NCI-H2107 (cell line): ENCODE measurements at regions not wholly inside any gene's neighbourhood (a gene's known extent, or its start where the extent isn't known, plus 50 kb on each side); places are given as distances from the start of the nearest gene placed in this dataset.
"Not testable (repeated sequence)": the region's sequence is repeated elsewhere in the genome, so short reads cannot be mapped to it uniquely, and the experiment has no call there.

ENCODE experiments used
- DNase-seq: peaks from one replicate; lab custom pipeline; 2025; lab: John Stamatoyannopoulos, UW

DNA sequence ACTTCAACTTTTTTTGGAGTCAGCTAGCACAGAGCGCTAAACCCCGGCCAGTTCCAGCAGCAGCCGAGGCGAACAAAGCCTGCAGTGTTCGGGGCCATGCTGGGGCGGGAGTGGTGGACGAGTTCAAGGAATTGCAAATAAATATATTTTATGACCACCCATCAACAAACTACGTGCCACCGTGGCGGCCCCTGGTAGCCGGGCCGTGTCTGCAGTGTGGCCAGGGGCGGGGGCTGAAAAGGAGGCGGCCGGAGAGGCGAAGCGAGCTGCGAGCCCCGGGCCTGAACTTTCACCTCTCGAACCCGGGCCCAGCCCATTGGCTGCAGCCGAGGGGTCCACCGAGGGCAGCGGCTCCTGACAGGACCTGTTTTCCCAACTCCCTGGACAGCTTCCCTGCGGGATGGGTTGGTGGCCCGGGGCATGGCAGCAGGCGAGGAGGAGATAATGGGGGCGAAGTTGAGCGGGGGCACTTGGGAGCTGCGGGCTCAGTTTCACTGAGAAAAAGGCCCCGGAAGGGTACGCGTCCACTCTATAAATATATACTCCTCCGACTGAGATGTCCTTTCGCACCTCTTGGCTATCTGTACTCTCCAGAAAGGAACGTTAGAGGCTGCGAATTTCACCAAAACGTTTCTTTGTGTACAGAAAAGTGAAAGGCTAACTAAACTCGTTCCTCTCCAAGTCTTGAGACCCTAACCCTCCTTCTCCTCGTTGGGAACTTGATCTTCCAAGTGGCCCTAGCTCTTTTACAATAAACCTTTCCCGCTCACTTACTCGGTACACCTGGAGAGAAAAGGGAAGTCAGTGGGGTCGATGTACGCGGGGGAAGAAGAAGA lies 164.6 kb upstream of the PPP1R3A start:
- DNase-seq: no peak

DNA sequence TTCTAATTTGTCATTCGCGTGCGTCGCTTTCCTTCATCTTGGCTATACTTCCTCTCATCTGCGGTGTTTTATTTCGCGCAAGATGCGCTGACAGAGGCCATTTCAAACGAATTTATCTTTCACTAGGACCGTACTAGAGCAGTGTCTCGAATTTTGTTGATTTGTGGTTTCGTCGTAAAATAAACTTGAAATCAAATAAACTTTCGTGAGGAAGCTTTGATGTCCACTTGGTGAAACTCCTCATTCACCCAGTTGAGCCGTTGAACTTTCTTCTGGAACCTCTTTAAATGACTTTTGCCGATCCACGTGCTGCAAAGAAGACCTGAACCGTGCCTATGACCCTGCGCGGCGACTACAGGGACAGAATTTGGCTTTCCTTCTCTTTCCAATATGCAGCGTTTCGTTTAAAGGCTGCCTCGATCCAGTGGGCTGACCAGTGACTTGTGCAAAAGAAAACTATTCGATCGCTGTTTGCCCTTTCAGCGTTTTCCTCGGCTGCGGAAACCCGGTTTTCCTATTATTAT lies 163.9 kb upstream of the PPP1R3A start:
- no peak for DNase-seq

DNA sequence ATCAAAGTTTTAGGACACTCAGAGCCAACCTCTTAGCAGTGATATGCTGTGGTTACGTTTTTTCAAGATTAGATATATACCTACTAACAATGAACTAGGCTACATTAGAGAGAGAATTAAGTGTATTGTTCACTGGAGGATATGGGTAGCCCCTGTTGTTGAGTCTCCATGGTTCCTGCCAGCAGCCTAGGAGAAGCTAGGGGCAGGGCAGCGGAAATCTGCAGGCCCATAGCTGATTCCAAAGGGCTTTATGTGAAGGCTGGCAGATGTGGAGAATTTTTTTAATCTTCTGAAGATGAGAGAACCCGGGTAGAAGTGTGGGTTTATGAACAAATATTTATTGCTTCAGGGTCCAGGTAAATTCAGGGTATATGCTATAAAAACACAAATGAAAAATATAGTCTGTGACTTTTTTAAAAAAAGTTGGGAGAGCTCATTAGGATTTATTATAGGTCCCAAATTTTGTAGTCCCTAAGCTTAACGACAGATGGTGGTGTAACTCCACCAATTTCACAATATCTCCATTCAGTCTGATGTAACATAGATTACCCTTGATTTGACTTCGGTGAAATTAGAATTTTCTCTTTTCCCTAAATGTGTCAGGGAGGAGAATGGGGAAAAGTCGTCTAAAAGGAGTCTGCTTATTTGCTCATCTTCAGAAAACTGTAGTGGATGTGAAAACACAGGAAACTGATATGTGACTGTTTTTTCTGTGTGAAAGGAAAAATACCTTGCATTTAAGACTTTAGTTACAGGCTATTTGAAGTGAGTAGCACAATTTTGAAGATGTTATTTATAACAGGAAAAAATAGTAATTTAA lies 163.0 kb upstream of the PPP1R3A start:
- DNase-seq: peak; percentile 43

DNA sequence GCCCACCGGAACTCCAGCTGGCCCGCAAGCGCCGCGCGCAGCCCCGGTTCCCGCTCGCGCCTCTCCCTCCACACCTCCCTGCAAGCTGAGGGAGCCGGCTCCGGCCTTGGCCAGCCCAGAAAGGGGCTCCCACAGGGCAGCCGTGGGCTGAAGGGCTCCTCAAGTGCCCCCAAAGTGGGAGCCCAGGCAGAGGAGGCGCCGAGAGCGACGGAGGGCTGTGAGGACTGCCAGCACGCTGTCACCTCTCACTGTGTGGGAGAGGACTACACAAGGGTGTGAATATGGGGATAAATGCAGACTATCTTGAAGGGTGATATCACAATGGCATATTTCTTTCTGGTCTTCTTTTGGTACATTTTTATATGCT lies 158.3 kb upstream of the PPP1R3A start:
- DNase-seq: not testable (repeated sequence)

DNA sequence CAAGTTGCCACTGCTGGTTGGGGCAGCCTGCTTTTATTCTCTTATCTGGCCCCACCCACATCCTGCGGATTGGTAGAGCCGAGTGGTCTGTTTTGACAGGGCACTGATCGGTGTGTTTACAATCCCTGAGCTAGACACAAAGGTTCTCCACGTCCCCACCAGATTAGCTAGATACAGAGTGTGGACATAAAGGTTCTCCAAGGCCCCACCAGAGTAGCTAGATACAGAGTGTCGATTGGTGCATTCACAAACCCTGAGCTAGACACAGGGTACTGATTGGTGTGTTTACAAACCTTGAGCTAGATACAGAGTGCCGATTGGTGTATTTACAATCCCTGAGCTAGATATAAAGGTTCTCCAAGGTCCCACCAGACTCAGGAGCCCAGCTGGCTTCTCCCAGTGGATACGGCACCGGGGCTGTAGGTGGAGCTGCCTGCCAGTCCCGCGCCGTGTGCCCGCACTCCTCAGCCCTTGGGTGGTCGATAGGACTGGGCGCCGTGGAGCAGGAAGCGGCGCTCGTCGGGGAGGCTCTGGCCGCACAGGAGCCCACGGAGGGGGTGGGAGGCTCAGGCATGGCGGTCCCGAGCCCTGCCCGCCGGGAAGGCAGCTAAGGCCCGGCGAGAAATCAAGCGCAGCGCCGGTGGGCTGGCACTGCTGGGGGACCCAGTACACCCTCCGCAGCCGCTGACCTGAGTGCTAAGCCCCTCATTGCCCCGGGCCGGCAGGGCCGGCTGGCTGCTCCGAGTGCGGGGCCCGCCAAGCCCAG lies 157.8 kb upstream of the PPP1R3A start:
- not testable (repeated sequence) for DNase-seq

DNA sequence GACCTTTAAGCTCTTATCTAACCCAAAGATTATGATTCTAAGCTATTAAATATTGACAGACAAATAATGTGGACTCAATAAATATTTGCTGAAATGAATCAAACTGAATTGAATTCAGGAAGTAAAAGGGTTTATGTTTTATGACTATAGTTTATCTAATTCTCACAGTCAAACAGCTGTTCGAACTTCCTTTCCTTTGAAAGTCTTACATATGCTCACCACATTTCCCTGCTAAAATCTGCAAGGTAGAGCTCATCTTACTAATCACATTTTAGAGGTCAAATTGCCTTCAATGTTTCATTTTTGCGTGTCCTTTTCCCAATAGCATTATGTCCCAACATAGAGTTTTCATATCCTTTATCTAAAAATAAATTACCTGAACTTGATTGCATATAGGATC lies 154.9 kb upstream of the PPP1R3A start:
- DNase-seq: no peak

DNA sequence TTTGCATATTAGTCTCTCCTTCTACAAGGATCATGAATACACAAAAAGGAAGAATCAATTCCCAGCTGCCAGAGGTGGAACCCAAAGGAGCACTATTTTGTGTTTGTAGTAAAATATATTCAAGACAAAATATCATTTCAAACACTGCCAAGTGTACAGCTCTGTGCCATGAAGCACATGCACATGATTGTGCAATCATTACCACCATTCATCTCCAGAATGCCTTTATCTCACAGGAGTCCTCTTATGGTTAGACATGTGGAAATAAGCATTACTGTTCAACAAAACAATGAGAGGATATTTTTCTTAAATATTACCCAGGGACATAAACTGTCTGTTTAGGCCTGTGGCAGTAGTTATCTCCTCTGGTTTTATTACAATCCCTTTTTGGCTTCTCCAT lies 151.4 kb upstream of the PPP1R3A start:
- no peak for DNase-seq

DNA sequence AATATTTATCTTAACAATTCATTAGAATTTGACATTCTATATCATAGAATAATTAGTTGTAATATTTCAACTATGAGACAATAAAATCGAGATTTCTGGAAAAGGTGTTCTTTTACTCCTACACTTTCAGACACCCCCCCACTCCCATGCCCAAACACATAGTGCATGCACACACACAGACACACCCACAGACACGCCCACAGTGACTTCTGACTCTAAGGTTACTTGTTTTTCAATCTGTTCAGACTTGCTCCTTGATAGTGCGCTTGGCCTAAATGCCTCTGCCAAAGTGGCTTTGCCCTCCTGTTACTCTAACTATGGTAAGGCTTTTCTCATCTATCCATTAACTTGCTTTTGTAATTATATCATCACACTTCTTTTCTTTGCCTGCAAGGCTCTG lies 144.0 kb upstream of the PPP1R3A start:
- no peak for DNase-seq

DNA sequence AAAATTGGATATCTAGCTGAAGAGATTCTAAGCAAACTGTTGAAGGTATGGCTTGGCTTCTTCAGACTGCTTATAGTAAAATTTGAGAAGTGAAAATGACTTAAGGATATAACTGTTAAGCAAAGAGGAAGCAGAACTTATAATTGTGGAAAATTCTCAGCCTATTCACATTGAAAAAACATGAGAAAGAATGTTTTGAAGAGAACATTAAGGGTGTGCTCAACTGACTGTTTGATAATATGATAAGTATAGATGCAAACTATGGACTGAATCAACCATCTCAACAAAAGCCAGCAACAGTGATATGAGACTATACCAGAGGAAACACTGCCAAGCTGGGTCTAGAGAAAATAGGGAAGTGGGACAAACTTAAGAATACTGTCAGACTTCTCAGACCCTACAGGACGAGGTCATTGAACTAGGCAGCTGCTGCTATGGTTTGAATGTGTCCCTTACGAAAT lies 133.1 kb upstream of the PPP1R3A start:
- no peak for DNase-seq

DNA sequence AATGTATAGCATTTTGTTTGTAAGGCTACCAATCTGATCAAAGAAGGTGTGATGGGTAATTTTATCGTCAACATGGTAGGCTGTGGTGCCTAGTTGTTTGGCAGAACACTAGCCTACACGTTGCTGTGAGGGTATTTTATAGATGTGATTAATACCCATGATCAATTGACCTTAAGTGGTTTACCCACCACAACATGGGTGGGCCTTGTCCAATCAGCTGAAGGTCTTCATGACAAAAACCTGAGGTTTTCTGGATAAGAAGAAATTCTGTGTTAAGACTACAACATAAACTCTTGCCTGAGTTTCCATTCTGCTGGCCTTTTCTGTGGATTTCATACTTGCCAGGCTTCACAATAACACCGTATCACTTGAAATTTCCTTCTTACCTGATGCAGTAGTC lies 131.8 kb upstream of the PPP1R3A start:
- DNase-seq: no peak

DNA sequence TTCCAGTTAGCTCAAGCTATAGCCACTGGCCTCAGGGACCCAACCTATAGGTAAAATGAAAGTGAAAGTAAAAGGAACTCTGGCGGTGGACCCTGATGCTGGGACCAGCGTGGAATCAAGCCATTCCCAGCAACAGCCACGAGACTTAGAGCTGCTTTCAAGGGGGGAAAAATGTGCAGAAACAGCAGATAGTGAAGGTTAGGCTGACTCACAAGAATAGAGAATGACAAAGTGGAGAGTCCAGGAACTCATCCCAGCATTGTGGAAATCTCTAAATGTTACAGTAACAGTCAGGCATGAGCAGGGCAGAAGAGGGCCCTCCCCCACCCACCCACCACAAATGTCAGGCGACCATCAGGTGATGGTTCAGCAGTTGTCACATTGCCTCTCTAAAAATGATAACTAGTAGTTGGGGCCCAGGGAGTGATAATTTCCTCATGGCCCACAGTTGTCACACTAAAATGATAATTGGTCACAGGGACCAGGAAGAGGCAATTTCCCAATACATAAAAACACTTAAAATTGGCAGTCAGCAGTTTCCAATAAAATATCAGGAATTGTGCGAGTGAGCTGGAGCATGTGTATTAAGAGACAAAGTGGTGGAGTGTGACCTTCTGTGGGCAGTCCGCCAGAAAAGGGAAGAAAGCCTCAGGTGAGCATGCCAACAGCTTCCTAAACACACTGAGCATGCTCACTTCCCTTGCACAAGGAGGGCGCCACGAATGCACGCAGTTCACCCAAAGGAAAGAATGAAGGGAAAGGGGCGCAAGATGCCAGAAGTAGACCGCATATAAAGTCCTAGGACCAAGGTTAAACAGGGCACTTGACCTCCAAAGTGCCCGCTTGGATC lies 129.8 kb upstream of the PPP1R3A start:
- no peak for DNase-seq

DNA sequence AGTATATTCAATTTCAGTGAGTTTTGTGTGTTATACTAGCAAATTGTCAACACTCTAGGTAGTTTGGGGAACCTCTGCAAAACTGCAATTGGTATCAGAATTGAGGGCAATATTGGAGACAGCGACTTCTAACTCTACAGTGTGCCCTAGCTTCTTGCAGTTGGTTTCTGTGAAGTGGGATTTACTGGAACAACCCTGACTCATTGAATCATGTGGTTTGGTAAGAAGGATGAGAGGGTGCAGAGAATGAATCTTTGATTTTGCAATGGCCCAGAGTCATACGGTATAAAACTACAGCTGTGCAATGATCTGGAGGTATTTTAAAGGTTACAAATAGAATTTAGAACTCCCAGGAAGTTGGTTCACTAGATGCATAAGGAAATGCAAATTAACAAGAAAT lies 129.1 kb upstream of the PPP1R3A start:
- DNase-seq: no peak

DNA sequence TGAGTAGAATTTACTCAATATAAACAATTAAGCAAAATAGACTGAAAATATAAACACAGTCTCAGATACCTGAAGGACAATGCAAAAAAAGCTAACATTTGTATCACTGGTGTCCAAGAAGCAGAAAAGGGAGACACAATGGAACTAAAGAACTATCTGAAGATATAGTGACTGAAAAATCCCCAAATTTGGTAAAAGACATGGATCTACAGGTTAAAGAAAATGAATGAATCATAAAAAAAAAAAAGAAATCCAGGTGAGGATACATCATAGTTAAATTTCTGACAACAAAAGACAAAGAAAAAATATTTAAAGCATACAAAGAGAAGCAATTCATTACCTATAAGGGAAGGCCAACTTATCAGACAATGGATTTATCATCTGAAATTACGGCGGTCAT lies 114.7 kb upstream of the PPP1R3A start:
- no peak for DNase-seq

DNA sequence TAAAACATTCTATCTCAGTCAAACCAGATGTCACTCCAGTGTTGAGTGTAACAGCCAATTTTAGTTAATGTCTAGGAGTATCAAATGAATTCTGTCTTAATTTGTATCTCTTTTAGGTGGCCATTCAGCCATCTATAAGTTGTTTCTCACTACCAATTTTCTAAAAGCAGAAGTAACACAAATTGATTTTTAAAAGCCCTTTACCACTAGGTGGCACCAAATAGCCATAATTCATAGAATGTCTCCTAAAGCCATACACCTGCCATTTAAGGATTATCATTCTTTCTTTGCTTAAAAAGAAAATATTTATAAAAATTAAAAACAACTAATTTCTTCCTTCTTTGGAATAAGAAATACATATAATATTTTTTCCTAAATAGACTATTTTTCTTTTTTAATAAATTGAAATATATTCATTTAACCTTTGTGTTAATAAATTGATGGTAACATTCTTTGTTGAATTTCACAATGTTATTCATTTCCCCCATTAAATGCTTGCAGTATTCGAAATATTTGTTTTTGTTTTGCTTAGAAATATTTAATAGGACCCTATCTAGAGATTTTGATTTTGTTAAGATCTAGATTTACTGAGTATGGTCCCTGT lies 107.8 kb upstream of the PPP1R3A start:
- peak; percentile 54 for DNase-seq

DNA sequence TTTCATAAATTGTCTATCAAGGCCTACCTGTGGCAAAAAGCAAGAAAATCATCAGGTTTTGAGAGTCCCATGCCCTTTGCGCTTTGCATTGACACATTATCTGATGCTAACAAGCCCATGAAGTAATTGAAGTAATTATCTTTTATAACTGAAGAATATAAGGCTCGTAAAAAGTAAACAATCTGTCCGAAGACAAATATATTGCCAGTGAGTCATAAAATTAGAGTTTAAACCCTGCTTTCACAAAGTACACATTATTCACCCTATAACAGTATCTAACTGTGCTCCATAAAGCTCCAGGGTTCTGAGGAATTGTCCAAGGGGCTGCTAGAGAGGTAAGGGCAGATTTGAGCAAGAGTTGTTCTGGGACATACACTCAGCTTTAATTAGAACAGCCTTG lies 102.3 kb upstream of the PPP1R3A start:
- no peak for DNase-seq

DNA sequence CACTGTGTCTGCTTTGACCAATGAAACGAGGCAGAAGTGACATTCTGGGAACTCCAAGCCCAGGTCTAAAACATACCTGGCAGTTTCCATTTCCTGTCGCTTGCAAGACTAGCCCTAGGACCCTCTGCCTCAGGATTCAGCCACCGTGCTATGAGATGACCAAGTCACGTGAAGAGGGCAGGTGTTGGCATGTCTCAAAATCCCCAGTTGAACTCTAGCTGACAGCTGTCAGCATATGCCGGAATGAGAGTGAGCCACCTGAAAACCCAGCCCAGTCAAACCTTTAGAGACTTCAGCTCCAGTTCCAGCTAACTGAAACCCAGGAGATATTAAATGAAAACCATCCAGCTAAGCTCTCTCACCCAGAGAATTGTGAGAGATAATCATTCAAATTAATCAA lies 89.9 kb upstream of the PPP1R3A start:
- no peak for DNase-seq

DNA sequence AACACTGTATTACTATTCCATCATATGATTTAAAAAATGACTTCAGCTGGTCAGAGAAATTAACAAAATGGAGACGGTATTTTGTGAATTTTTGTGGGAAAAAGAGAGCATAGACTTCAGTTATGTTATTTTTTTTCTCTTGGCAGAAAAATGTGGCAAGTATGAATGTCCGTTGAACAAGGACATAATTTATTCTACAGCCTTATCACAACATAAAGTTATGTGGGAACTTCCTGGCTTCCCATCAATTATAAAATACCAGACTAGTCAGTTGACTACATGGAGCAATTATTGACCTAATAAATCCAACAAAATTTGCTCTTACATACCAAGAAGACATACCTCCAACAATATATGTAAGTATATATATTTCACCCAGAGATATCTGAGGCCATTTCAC lies 88.6 kb upstream of the PPP1R3A start:
- no peak for DNase-seq

DNA sequence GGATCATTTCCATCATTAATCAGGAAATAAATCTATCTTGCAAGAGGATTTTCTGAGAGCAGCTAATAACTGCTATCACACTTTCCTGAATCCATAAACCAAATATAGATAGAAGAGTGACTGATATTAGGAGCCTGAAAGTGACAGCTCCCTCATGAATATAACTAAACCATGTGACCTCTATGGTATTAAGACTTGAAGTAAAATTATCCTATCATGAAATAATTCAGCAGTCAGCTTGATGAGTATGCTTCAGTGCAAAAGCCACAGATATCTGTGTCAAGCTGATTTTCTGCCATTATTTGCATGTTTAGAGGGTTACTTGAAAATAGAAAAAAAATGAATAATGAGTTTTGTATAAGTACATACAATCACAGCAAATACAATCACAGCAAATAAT lies 80.1 kb upstream of the PPP1R3A start:
- no peak for DNase-seq

DNA sequence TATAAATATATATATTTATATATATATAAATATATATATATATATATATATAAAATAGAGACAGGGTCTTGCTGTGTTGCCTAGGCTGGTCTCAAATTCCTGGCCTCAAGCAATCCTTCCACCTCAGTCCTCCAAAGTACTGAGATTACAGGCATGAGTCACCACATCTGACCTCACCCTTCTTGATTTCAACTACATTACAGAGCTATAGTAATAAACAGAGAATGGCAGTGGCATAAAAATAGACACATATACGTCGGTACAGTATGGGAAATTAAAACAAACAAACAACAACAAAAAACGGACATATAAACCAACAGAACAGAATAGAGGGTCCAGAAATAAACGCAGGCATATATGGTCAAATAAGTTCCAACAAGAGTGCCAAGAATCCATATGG lies 77.6 kb upstream of the PPP1R3A start:
- no peak for DNase-seq

DNA sequence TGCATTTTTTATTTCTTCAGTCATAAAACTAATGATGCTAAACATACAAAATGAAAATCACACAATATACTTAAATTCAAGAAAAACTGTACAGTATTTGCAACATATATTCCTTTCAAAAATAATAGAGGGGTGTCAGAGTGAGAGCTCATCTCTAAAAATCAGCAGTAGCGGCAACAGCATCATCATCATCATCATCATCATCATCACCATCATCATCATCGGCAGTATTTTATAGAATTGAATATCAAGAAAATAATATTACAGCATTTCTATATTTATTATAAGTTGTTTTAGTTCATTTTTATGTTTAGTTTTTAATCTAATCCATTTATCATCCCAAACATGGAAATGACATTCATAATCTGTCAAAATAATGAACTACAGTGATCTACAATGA lies 67.4 kb upstream of the PPP1R3A start:
- DNase-seq: no peak

DNA sequence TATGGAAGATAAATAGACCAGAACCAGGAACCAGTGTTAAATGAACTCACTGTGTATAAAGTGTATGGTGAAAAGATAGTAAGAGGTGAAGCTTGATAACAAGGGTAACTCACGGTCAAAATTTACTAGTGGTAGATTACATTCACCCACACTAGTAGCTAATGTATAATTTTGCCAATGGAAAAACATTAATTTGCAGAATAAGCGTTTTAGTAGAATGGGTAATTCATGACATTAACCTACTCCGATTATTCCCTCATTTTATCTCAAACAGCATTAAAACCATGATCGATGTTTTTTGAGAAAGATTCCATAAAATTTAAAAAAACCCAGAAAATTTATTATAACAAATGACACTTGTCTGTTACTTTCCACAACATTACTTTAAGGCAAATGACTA lies 57.7 kb upstream of the PPP1R3A start:
- no peak for DNase-seq
